GM10266 (cell line): ENCODE measurements at regions not wholly inside any gene's neighbourhood (a gene's known extent, or its start where the extent isn't known, plus 50 kb on each side); places are given as distances from the start of the nearest gene placed in this dataset.
"Not testable (repeated sequence)": the region's sequence is repeated elsewhere in the genome, so short reads cannot be mapped to it uniquely, and the experiment has no call there.

Experiments used
- DNase-seq: peaks from one replicate; pipeline ENCODE4 v3.0.0; 2012; ENCODE audit errors: extremely low spot score
- CTCF ChIP-seq: IDR thresholded peaks from 2 replicates; pipeline ENCODE4 v1.5.1; 2012; ENCODE audit warnings: mild to moderate bottlenecking, low read depth; ENCODE audit not compliant: control insufficient read depth, insufficient read depth; ENCODE audit errors: missing control alignments

DNA sequence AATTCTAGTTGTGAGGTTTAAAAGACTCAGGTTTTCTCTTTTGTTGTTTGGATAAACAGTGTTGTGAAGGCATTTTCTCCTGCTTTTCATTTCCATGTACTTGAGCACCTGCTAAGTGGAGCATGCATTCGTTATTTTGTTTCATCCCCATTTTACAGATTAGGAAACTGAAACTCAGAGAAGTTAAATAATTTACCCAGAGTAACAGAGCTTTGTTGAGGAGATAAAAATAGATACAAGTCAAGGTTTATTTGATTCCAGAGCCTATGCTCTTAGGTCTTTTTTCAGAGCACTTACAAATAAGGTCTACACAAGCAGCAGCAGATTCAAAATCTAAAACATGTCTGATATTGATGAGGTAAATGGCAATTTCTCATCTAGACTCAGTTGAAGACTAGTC, 254.7 kb upstream of the PTBP2 start:
- no peak for DNase-seq
- no peak for TF ChIP-seq CTCF

- not testable (repeated sequence) for DNase-seq
Observed at GRCh38 chr1:96469726-96470125, 251.9 kb upstream of the PTBP2 start.

DNA sequence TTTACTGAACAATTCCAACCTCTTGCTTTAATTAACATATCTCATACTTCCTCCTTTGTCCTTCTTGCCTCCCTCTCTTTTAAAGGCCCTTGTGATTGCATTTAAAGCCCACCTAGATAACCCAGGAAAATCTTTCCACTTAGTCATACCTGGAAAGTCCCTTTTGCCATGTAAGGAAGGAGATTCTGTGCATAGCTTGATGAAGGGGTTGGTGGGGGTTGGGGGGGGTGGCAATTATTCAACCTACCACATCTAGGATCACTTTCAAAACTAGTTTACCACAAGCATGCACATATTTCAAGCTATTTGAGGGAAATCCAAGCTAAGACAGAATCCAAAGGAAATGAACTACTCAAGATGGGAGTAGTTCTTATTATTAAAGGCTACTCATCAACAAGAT, 249.1 kb upstream of the PTBP2 start:
- DNase-seq, result no peak
- no peak for TF ChIP-seq CTCF

DNA sequence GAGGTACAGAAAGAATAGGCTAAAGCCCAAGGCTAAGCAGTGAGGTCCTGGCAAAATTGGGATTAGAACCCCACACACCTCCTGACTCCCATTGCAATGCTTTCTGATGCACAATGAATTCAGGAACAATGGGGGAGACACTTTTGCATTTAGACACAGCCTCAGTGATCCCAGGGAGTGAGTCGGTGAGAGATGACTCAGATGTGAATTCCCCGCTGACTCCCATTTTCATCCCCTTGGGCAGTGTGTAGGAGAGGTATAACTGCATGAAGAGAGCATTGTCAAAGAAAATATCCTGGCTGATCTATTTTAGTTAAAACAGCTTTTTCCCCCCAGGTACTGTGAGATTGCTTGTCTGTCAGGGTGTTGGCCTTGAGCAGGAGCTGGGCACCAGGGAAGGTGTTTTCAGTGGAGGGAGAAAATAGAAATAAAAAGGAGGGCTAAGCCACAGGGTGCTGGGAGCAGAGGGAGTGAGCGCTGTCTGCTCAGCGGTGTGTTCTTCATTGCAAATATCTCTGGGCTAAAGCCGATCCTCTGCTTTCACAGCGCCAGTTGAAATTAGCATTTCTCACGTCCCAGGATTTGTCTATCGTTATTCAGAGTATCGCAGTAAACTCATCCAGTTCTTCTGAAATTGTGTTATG, 247.7 kb upstream of the PTBP2 start:
- no peak for DNase-seq
- no peak for TF ChIP-seq CTCF

DNA sequence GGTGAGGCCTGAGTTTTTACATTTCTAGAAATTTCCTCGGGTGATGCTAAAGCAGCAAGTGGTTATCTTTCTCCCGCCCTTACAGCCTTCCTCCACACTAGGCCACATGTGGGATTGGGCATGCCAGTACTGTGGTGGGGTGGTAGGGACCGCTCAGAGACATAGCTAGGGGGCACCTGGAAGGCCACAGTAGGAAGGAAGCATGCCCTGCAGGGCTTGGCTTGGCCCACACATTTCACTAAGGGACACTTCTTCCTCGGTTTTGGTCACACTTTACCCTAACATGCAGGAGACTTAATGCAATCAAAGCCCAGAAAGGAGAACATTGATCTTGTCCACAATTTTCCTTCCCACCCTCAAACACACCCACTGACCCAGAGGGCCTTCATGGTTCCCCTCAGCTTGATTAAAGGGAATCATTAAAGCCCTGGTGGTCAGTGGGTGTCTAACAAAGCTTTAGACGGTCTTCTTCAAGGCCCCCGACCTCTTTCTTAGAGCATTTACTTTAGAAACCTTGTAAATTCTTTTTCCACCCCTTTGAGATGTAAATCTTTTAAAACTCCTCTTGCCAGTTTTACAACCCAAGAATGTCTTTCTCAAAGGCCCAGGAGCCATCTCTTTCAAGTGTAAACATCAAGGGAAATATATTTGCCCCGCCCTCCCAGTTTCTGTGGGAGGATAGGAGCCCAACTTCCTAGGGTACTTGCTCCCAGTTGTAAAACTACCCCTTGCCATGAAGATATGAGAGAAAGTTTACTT, 246.4 kb upstream of the PTBP2 start:
- no peak for DNase-seq
- TF ChIP-seq CTCF, result no peak

GRCh38 chr1:96475903-96476302, 245.7 kb upstream of the PTBP2 start:
- no peak for TF ChIP-seq CTCF
- DNase-seq, result no peak

DNA sequence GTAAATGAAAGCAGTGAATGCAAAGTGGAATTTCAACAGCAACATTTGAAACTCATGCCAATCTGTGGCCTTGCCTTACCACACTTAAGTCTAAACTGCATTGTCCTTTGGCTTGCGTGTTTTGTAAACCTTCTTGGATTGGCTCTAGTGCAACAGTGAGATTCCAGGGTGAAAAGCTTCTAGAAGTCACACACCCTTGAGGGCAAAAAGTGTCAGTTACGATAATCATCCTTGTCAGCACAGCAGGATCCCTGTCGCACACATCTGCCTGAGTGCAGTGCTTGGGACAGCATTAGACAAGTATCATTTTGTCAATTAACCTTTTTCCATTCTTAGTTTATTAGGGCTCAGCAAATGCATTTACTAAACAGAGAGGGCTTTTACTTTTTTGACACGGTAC, 243.4 kb upstream of the PTBP2 start:
- TF ChIP-seq CTCF, result no peak
- DNase-seq, result no peak
